ENCODE measurements at regions not wholly inside any gene's neighbourhood (a gene's known extent, or its start where the extent isn't known, plus 50 kb on each side); places are given as distances from the start of the nearest gene placed in this dataset.

DNA sequence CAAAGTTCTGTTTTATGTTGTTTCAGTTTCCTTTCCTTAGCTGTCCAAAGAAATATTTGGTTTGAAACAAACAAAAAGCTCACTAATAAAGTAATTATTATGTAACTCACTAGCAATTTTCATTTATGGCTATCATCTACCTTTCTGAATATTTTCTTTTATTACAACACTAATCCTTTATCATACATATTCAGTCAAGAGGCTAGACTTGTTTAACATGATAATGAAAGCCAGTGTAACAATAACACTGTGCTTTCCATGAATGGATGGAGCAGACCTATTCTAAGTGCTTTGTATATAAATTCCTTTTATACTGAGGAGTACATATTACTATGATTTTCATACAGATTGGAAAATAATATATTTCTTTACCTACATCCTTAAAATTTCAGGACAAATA lies 972.8 kb upstream of the ADGRL4 start:
- H3K36me3 ChIP-seq (ENCODE audit: insufficient read depth, low read length), result no peaks in the 10 kb centered on the region
- H3K4me2 ChIP-seq (ENCODE audit: low read length), result no peak overlapping the region
- TF ChIP-seq RAD21 (conservative IDR thresholded peaks at IDR 0.05) (no peak), MXI1 (conservative IDR thresholded peaks at IDR 0.05; ENCODE audit: poor library complexity, severe bottlenecking) (no peak)
- TF ChIP-seq, protein P1, sequence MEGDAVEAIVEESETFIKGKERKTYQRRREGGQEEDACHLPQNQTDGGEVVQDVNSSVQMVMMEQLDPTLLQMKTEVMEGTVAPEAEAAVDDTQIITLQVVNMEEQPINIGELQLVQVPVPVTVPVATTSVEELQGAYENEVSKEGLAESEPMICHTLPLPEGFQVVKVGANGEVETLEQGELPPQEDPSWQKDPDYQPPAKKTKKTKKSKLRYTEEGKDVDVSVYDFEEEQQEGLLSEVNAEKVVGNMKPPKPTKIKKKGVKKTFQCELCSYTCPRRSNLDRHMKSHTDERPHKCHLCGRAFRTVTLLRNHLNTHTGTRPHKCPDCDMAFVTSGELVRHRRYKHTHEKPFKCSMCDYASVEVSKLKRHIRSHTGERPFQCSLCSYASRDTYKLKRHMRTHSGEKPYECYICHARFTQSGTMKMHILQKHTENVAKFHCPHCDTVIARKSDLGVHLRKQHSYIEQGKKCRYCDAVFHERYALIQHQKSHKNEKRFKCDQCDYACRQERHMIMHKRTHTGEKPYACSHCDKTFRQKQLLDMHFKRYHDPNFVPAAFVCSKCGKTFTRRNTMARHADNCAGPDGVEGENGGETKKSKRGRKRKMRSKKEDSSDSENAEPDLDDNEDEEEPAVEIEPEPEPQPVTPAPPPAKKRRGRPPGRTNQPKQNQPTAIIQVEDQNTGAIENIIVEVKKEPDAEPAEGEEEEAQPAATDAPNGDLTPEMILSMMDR (IDR thresholded peaks at IDR 0.05; ENCODE audit: poor library complexity, severe bottlenecking), result no peak
- H3K9ac ChIP-seq (ENCODE audit: low read length), result no peak overlapping the region
- no peak overlapping the region for H3K4me3 ChIP-seq (ENCODE audit: low read length)
- H2AFZ ChIP-seq (ENCODE audit: low read depth, low read length), result no peak overlapping the region
- H3K9me3 ChIP-seq (ENCODE audit: low read length), result no peaks in the 10 kb centered on the region
- no peaks in the 10 kb centered on the region for H3F3A ChIP-seq (ENCODE audit: insufficient read depth, low read length, poor library complexity, severe bottlenecking)
- H3K9me2 ChIP-seq (ENCODE audit: insufficient read depth, low read length), result no peaks in the 10 kb centered on the region
- H3K27me3 ChIP-seq (ENCODE audit: insufficient read depth, low read depth, low read length), result no peaks in the 10 kb centered on the region
- no peak overlapping the region for H3K27ac ChIP-seq (ENCODE audit: low read length)
- no peaks in the 10 kb centered on the region for H4K20me1 ChIP-seq (ENCODE audit: insufficient read depth)
- H3K79me2 ChIP-seq (replicated peaks; ENCODE audit: insufficient read depth, low read length), result no peaks in the 10 kb centered on the region

DNA sequence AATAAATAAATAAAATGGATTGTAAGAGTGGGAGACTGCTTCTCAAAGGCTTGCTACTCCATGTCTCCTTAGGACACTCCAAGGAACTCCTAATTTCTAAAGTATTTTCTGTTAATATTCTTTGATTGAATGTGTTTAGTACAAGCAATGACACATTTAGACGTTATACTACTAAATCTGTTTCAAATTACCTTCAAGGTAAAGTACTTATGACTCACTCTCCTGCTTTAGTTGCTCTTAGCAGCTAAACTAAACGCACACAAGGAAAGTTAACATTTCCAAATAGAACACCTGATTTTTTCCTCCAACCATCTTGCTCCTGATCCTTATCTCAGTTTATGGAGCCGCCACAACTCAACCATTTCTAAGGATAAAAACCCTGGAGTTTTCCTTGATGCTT lies 969.8 kb upstream of the ADGRL4 start:
- Histone ChIP-seq H3K9ac (ENCODE audit: low read length) (no peak overlapping the region), H3K4me2 (ENCODE audit: low read length) (no peak overlapping the region), H3K36me3 (ENCODE audit: insufficient read depth, low read length) (no peaks in the 10 kb centered on the region), H3F3A (ENCODE audit: insufficient read depth, low read length, poor library complexity, severe bottlenecking) (no peaks in the 10 kb centered on the region), H3K9me3 (ENCODE audit: low read length) (no peaks in the 10 kb centered on the region), H2AFZ (ENCODE audit: low read depth, low read length) (no peak overlapping the region), H3K27me3 (ENCODE audit: insufficient read depth, low read depth, low read length) (no peaks in the 10 kb centered on the region), H4K20me1 (ENCODE audit: insufficient read depth) (no peaks in the 10 kb centered on the region), H3K4me3 (ENCODE audit: low read length) (no peak overlapping the region), H3K79me2 (replicated peaks; ENCODE audit: insufficient read depth, low read length) (no peaks in the 10 kb centered on the region), H3K27ac (ENCODE audit: low read length) (no peak overlapping the region), H3K9me2 (ENCODE audit: insufficient read depth, low read length) (no peaks in the 10 kb centered on the region)
- TF ChIP-seq MXI1 (conservative IDR thresholded peaks at IDR 0.05; ENCODE audit: poor library complexity, severe bottlenecking) (no peak), RAD21 (conservative IDR thresholded peaks at IDR 0.05) (no peak), TAF1 (IDR thresholded peaks at IDR 0.05; ENCODE audit: low read depth) (no peak), EZH2 (IDR thresholded peaks at IDR 0.05; ENCODE audit: borderline replicate concordance, insufficient read depth, low read length, poor library complexity, severe bottlenecking) (no peak)

DNA sequence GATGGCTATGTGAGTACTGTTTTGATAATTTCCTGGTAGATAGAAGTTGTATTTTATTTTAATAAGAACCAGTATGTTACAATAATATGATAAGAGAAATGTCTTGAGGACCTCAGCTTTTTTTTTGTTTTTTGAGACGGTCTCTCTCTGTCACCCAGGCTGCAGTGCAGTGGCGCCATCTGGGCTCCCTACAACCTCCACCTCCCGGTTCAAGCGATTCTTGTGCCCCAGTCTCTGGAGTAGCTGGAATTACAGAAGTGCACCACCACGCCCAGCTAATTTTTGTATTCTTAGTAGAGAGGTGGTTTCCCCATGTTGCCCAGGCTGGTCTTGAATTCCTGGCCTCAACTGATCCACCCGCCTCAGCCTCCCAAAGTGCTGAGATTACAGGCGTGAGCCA lies 968.1 kb upstream of the ADGRL4 start:
- H2AFZ ChIP-seq (ENCODE audit: low read depth, low read length), result no peak overlapping the region

More for the DNA sequence above, 968.1 kb upstream of the ADGRL4 start:
- no peak overlapping the region for H3K9ac ChIP-seq (ENCODE audit: low read length)
- TF ChIP-seq SMC3 (conservative IDR thresholded peaks at IDR 0.05; ENCODE audit: poor library complexity) (no peak), POLR2AphosphoS5 (IDR thresholded peaks at IDR 0.05) (no peak), EP300 (conservative IDR thresholded peaks at IDR 0.05; ENCODE audit: poor library complexity, severe bottlenecking) (no peak), EZH2 (IDR thresholded peaks at IDR 0.05; ENCODE audit: borderline replicate concordance, insufficient read depth, low read length, poor library complexity, severe bottlenecking) (no peak), MXI1 (conservative IDR thresholded peaks at IDR 0.05; ENCODE audit: poor library complexity, severe bottlenecking) (no peak), RAD21 (conservative IDR thresholded peaks at IDR 0.05) (no peak), TAF1 (IDR thresholded peaks at IDR 0.05; ENCODE audit: low read depth) (no peak)
- TF ChIP-seq, protein P1 (IDR thresholded peaks at IDR 0.05; ENCODE audit: poor library complexity, severe bottlenecking), result no peak
- TF ChIP-seq, protein P2, sequence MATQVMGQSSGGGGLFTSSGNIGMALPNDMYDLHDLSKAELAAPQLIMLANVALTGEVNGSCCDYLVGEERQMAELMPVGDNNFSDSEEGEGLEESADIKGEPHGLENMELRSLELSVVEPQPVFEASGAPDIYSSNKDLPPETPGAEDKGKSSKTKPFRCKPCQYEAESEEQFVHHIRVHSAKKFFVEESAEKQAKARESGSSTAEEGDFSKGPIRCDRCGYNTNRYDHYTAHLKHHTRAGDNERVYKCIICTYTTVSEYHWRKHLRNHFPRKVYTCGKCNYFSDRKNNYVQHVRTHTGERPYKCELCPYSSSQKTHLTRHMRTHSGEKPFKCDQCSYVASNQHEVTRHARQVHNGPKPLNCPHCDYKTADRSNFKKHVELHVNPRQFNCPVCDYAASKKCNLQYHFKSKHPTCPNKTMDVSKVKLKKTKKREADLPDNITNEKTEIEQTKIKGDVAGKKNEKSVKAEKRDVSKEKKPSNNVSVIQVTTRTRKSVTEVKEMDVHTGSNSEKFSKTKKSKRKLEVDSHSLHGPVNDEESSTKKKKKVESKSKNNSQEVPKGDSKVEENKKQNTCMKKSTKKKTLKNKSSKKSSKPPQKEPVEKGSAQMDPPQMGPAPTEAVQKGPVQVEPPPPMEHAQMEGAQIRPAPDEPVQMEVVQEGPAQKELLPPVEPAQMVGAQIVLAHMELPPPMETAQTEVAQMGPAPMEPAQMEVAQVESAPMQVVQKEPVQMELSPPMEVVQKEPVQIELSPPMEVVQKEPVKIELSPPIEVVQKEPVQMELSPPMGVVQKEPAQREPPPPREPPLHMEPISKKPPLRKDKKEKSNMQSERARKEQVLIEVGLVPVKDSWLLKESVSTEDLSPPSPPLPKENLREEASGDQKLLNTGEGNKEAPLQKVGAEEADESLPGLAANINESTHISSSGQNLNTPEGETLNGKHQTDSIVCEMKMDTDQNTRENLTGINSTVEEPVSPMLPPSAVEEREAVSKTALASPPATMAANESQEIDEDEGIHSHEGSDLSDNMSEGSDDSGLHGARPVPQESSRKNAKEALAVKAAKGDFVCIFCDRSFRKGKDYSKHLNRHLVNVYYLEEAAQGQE (IDR thresholded peaks at IDR 0.05; ENCODE audit: borderline replicate concordance), result no peak
- H3K9me2 ChIP-seq (ENCODE audit: insufficient read depth, low read length), result no peaks in the 10 kb centered on the region
- H3K4me2 ChIP-seq (ENCODE audit: low read length), result no peak overlapping the region
- no peaks in the 10 kb centered on the region for H4K20me1 ChIP-seq (ENCODE audit: insufficient read depth)
- no peaks in the 10 kb centered on the region for H3K9me3 ChIP-seq (ENCODE audit: low read length)
- no peak overlapping the region for H3K4me3 ChIP-seq (ENCODE audit: low read length)
- H3K27me3 ChIP-seq (ENCODE audit: insufficient read depth, low read depth, low read length), result no peaks in the 10 kb centered on the region
- no peak overlapping the region for H3K27ac ChIP-seq (ENCODE audit: low read length)
- H3K36me3 ChIP-seq (ENCODE audit: insufficient read depth, low read length), result no peaks in the 10 kb centered on the region
- H3K79me2 ChIP-seq (replicated peaks; ENCODE audit: insufficient read depth, low read length), result no peaks in the 10 kb centered on the region
- no peaks in the 10 kb centered on the region for H3F3A ChIP-seq (ENCODE audit: insufficient read depth, low read length, poor library complexity, severe bottlenecking)

All from neural cell (in vitro differentiated cells).